ENCODE measurements at regions not wholly inside any gene's neighbourhood (a gene's known extent, or its start where the extent isn't known, plus 50 kb on each side); places are given as distances from the start of the nearest gene placed in this dataset.
A peak's percentile ranks its signal among the peaks of the same experiment; 100 is the strongest.
"Not testable (repeated sequence)": the region's sequence is repeated elsewhere in the genome, so short reads cannot be mapped to it uniquely, and the experiment has no call there.

DNA sequence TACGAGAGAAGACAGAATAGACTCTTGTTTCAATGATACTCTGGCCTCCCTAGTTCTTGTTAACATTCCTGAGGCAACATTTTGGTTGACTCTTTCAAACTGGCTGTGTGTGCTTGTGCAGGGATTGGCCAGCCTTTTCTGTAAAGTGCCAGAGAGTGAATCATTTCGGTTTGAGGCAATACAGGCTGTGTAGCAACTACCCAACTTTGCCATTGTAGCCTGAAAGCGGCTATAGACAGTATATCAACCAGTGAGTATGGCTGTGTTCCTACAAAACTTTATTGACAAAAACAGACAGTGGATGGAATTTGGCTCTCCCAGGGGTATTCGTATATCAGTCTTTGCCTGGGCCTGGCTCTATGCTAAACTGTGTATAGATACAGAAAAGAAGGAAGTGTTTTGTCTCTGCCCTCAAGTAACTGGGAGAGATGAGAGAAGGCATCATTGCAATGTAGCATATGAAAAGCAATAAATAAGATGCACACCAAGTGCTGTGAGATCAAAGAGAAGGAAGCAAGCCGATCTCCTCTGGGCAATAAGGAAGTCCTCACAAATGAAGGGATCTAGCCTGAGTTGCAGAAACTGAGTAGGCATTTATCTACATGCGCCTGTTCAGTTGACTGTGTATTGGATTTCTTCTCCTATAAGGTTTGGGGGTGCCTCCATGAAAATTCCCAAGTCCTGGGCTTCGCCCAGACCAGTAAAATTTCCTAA lies 568.0 kb upstream of the KLF4 start:
- DNase-seq (ENCODE audit: insufficient read length, low spot score) (peak; percentile 25), FAIRE-seq (no peak)

DNA sequence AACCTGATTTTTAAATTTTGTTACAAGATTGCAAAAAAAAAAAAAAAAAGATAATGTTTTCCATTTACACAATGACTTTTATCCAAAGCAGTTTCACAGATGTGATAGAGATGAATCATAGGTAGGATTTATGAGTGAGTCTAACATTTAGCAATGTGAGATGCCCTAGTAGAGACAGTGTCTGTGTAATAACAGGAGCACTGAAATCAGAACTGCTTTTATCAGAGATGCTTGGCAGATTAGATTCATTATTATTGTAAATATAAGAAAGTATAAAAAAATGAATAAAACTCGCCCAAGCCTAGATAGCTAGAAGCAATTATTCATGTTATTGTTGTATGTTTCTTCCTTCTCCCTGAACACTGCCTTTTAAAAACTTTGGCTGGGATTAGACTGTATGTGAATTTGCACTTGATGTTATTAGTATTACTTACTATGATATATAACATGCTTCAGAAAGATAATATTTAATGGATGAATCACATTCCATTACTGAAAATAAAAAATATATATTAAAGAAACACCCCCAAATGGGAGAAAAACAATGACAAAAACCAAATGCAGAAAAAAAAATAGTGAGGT lies 567.3 kb upstream of the KLF4 start:
- FAIRE-seq, result no peak
- peak; percentile 38 for DNase-seq (ENCODE audit: insufficient read length, low spot score)

DNA sequence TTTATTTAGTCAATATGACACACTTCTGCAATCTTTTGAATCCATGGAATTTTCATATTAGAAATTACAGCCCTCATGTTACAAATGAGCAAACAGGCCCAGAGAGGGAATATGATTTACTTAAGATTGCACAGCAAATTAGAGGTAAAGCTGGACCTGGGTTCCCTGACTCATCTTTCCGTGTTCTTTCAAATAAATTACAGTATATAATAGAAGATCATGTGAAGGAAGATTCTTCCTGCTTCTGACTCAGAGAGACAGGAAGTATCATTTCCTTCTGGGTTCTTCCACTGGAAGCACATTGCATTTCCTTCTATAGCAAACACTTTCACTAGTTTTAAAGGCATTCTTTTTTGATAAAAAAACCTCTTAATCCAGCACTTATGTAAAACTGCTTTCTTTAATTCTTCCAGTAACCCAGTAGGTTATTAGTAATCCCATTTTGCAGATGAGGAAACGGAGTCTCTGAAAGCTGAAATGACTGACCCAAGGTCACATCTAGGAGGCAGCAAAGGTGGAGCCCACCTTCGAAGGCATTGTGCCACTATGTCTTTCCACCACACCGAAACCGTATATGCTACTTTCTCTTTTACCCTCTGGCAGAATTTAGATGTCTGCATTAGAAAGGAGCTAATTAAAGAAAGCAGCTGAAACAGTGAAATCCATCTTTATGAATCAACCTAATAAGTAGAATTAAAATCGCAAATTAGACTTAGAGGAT lies 566.7 kb upstream of the KLF4 start:
- FAIRE-seq, result no peak
- no peak for DNase-seq (ENCODE audit: insufficient read length, low spot score)

DNA sequence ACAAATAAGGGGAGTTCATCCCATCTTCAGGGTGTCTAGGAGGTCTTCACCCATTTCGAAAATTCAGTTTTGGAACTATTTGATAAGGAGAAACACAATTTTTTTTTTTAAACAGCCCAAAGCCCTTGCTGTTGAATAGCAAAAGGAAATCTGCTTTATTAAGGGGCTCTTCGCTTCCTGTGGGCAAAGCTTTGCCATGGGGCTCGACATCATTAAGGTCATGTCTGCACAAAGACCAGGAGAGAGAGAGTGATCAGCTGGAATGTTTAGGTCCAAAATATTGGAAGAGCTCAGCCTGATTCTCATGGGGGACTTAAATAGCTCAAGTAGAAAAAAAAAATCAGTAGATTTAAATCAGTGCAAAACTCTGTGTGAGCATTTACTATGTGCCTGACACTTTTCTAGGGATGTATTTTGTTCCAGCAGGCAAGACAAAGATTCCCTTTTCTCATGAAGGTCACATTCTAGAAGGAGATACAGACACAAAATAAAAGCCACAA lies 564.6 kb upstream of the KLF4 start:
- FAIRE-seq (no peak), DNase-seq (ENCODE audit: insufficient read length, low spot score) (no peak)

DNA sequence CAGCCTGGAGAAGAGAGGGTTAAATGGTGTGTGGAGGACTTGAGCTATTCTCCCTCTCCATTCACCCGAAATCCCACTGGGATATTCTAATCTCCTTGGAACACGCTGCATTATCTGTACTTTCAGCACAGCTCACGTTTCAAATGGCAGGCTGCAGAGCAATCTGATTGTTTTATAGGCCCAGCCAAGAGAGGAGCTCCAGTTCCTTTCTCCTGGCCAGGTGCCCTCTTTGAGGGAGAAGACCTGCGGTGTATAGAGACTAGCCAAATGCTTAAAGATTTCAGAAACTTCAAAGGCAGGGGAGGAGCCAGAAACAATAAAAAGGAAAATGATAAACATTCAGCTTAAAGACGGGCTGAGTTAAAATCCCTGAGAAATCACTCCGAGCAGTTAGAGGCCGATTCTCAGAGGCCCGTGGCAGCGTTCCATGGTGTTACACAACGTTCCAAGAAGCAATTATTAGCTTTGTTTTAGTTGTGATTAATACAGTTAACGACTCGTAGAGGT lies 564.0 kb upstream of the KLF4 start:
- DNase-seq (ENCODE audit: insufficient read length, low spot score) (no peak), FAIRE-seq (no peak)

DNA sequence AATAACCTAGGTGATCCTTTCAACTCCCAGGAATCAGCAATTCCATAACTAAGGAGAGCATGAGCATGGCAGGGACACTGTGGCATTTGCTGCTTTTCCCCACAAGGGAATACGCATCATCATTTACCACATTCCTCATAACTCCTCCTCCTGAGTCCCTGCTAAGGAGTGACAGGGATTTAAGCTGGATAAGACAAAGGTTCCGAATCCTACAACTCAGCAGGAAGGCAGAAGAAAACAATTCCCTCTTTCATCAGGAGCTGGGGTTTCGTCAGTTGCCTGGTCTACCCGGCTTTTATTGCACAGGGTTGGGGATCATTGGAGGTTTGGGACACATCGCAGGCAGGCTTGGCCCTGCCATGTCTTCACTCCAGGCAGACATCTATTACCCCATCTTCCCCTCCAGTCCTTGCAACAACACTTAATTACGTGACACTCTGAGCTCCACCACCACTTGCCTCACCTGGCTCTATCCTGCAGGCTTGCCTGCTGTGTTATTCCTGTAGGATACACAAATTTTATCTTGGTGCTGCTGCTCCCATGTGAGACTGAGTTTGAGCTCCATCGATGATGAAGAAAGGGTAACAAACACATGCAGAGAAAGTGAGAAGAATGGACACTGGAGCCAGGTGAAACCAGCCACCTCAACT lies 563.0 kb upstream of the KLF4 start:
- DNase-seq (ENCODE audit: insufficient read length, low spot score) (no peak), FAIRE-seq (no peak)

DNA sequence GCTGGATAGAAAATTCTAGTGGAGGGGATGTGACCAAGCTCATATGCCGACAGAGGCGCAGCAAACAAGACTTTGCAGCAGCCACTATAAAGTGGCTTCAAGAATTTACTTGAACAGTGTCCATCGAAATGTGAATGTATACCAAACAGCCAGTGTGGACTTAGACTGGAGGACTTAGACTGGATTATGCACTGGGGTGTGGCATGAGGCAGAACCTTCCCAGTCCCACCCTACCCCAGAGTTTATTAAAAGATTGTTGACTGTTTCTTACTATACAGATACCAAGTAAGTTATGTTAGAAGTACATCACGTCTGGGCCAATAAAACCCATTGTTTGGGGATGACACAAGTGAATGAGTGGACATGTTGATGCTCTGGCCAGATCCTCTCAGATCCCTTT lies 561.3 kb upstream of the KLF4 start:
- DNase-seq (ENCODE audit: insufficient read length, low spot score) (no peak), FAIRE-seq (no peak)

DNA sequence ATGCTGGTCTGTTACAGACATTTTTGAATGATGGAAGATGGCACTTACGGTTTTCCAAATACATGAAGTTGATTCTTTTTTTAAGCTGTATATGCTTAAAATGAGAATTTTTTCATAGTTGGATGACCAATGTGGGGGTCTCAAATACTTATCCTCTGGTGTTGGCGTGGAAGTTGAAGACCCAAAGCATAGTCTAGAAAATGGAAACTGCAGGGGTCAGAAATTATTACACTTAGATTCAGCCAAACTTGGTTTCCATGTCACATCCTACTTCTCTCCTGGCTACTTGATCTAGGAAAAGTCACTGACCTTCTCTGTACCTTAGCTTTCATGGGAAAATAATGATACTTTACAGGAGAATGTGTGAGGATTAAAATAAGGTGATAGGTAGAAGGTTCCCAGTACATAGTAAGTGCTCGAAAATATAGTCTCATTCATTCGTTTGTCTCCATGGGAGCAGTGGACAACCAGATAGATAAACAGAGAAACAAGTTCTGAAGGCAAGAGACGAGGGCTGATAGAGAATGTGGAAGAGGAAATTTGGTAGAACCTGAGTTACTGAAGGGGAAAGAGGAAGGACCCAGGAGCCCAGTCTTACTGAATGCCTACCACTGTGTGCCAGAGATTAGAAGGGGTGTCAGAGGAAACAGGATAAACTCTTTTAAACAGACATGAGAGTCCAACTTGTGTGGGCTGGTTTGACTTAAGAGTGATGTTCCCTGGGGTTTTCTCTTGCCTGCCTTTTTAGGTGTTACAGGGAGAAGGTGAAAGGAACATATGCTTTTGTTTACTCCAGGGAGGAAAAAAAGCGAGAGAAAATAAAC lies 560.3 kb upstream of the KLF4 start:
- FAIRE-seq, result no peak

DNA sequence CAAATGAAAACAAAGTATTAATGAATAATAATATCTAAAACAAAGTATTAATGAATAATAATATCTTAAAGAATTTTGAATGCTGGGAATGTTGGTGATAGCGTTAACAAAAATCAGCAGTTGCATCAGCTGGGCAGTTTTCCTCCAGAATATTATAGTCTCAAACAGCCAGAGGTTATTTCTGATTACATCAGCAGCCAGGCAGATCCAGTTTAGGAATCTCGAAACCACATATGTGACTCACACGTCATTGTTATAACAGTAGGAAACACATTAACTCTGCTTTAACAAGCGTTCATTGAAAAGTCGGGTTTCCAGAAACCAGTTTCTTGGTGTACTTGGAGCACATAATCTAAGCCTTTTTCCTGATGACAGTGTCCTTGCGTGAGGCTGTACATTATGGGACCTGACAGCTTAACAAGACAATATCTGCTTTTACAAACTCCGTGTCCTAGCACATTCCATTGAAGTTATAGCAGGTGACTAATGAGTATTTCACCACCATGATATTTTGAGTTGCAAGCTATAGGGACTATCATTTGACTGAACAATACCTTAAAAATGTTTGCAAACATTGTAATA lies 559.5 kb upstream of the KLF4 start:
- peak; percentile 46 for DNase-seq (ENCODE audit: insufficient read length, low spot score)
- no peak for FAIRE-seq

More for the DNA sequence above, 560.3 kb upstream of the KLF4 start:
- no peak for DNase-seq (ENCODE audit: insufficient read length, low spot score)

DNA sequence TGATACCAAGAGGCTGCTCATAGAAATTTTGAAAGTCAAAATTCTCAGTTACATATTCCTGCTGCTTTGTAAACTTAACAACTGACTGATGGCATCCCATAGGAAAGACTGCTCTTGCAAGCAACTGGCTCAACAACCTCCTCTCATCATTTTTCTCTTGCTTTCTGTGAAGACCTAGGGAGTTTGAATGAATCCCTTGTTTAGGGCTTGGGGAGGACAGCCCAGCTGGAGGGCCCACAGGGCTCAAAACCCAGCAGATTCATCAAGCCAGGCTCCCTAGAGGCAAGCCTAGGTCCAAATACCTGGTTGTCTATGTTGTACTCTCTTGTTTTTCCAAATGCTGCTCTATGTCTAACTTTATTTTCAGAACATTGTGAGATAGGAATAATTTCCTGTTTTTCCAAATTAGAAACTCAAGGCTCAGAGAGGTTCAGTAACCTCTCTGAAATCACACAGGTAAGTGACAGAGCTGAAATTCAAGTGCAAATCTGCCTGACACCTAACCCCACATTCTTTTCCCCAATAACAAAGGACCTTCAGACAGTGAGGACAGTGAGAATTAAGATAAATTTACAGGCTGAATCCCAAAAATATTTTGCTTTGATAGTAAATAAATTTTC lies 558.9 kb upstream of the KLF4 start:
- FAIRE-seq (no peak), DNase-seq (ENCODE audit: insufficient read length, low spot score) (no peak)

DNA sequence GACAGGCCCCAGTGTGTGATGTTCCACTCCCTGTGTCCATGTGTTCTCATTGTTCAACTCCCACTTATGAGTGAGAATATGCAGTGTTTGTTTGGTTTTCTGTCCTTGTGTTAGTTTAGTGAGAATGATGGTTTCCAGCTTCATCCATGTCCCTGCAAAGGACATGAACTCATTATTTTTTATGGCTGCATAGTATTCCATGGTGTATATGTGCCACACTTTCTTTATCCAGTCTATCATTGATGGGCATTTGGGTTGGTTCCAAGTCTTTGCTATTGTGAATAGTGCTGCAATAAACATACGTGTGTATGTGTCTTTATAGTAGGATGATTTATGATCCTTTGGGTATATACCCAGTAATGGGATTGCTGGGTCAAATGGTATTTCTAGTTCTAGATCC lies 558.2 kb upstream of the KLF4 start:
- FAIRE-seq; DNase-seq (ENCODE audit: insufficient read length, low spot score): not testable (repeated sequence)

DNA sequence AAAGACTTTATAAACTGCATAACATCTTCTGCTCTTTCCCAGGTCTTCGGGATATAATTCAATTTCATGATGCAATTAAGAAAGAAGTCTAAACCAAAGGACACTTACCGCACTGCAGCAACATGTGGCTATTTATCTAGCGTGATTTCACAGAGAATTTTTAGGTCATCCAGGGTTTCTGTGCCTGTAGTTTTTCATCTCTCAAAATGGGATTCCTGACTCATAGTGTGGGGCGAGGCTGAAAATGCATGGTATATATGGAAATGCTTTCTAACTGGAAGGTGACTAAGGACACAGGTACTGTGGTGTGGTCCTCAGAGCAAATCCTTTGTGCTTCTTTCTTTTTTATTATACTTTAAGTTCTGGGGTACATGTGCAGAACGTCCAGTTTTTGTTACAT lies 557.7 kb upstream of the KLF4 start:
- DNase-seq (ENCODE audit: insufficient read length, low spot score) (no peak), FAIRE-seq (no peak)

DNA sequence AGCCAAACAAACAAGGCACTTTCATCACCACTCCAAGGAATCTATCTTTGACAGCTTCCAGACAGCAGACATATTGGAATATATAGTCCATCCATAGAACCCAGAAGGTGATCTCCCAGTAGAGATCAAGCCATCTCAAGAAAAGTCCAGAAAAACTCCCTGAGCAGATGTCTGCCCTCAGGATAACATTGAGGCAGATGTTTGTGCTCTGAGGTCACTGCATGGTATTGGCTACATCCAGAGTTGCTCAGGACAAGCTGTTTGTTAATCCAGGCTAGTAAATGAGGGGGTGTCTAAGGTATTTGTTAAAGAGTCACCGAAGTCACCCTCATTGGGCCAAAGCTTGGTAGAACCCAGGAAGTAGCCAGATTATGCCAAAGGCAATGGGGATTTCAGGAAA lies 556.3 kb upstream of the KLF4 start:
- DNase-seq (ENCODE audit: insufficient read length, low spot score) (no peak), FAIRE-seq (no peak)

DNA sequence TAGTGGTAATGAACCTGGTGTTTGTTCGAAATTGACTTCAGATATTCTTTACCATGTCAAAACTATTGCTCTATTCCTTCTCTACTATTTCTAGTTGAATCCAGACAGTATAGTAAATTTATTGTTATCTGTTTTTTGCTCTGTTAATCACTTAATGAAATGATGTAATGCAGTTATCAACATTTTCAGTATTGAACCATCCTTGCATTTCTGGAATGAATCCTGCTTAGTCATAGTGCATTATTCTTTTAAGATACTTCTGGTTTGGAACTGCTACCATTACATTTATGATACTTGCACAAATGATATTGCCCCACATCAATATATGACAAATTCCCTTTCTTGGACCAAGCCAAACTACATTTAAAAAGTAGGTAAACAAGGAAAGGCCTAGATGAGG lies 554.0 kb upstream of the KLF4 start:
- DNase-seq (ENCODE audit: insufficient read length, low spot score) (no peak), FAIRE-seq (no peak)

DNA sequence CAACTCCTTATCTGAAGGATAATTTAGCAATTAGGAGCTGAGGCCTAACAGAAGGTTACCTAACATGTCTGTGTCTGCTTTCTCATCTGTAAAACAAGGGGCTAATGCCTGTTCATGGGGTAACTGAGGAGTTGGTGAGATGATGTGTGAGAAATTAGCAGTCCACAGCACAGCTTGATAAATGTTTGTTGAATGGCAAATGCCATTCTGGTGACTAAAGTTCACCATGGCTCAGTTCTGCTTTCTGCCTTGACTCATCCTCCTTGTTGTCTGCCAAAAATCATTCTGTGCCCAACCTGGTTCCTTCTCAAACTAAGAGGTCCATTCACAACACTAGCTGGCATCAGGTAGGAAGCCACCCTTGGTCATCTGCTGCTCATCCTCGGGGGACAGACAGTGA lies 552.0 kb upstream of the KLF4 start:
- peak; percentile 10 for DNase-seq (ENCODE audit: insufficient read length, low spot score)
- FAIRE-seq, result peak; percentile 83

DNA sequence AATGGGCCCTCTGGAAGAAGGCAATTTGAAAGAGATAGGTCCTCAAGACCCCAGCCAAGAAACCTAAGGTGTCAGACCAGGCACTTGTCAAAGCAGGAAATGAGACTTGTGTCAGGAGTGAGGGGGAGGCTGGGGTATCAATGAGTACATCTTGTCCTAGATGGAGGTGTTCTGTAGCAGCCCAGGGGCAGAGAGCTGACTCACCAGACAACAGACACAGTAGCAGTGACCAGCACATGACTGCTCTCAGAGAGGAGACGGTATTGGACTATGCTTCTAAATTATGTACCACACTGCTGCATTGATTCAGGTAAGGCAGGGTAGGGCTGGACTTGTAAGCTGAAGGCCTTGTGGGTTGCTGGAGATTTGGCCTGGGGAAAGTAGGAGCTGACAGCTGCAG lies 551.2 kb upstream of the KLF4 start:
- FAIRE-seq (peak; percentile 77), DNase-seq (ENCODE audit: insufficient read length, low spot score) (peak; percentile 10)

DNA sequence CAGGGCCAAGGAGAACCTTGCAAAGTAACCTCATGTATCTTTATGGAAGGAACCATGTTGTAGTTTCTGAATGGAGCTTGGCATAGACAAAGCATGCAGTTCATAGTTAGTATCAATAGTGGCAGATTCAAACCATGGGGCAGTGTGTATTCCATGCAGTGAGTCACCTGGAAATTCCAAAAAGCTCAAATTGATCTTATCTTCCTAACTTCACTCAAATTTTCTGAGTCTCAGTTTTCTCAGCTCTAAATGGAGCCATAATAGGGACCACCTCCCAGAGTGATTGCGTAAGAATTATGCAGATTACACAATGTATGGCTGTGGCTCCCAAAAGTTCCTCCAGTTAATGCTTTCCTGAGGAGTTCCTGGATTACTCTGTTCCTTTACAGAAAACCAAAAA lies 549.9 kb upstream of the KLF4 start:
- FAIRE-seq (no peak), DNase-seq (ENCODE audit: insufficient read length, low spot score) (no peak)

DNA sequence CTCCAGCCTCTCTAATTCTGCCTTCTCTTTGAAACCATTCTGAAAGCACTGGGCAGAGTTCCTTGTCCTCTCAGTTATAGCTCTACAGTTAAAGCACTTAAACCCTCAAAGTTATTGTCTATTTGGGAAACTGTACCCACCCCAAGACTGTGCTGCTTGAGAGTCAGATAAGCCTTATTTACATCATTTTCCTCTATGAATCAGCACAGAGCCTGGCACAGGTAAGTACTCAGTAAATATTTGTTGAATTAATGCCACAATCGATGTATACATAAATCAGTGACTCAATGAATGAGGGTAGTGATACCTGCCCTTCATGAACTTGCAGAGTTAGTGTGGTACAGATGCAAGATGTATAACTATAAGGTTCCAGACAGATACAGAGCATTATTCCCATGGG lies 549.4 kb upstream of the KLF4 start:
- FAIRE-seq, result no peak
- DNase-seq (ENCODE audit: insufficient read length, low spot score), result no peak

DNA sequence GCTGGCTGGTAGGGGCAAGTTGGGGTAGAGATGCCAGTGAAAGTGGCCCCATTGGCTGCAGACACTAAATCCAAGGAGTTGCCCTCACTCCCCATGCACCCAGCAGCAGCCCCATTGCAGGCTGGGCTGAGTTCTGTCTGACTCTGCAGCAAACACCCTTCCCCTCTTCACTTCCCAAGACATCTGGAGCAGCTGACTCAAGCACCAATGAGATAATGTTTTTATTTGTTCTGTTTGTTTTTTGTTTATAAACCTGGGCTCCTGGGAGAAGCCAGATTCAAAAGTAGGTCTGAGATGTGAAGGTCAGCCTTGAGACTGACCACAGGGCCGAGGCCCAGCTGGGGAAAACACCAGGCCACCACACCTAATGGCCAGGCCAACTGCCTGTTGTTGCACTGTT lies 545.9 kb upstream of the KLF4 start:
- DNase-seq (ENCODE audit: insufficient read length, low spot score), result no peak
- FAIRE-seq, result no peak

Data from HTR-8/SVneo (cell line).